H9 (cell line): ENCODE measurements at regions not wholly inside any gene's neighbourhood (a gene's known extent, or its start where the extent isn't known, plus 50 kb on each side); places are given as distances from the start of the nearest gene placed in this dataset.

Experiments
- DNase-seq: peaks from one replicate; pipeline ENCODE4 v3.0.0-alpha.2; 2017
- H2AFZ ChIP-seq: one replicate; pipeline ENCODE4 v1.6.1; 2013; ENCODE audit warnings: mild to moderate bottlenecking, low read length, control low read depth, moderate library complexity
- H2AK5ac ChIP-seq: 2 replicates; pipeline ENCODE4 v1.6.1; 2013; ENCODE audit warnings: low read length, control low read depth, mixed read lengths; ENCODE audit not compliant: insufficient read length
- H2BK120ac ChIP-seq: one replicate; pipeline ENCODE4 v1.6.1; 2013; ENCODE audit warnings: low read depth, mild to moderate bottlenecking, low read length, control low read depth, inconsistent platforms; ENCODE audit not compliant: poor library complexity, severe bottlenecking
- H2BK12ac ChIP-seq: 2 replicates; pipeline ENCODE4 v1.6.1; 2013; ENCODE audit warnings: low read length, control low read depth, mixed read lengths, low read depth; ENCODE audit not compliant: insufficient read length
- H2BK15ac ChIP-seq: 2 replicates; pipeline ENCODE4 v1.6.1; 2013; ENCODE audit warnings: low read depth, low read length, control low read depth
- H2BK20ac ChIP-seq: one replicate; pipeline ENCODE4 v1.6.1; 2013; ENCODE audit warnings: low read depth, mild to moderate bottlenecking, low read length, control low read depth, inconsistent platforms; ENCODE audit not compliant: poor library complexity, severe bottlenecking
- H2BK5ac ChIP-seq: 2 replicates; pipeline ENCODE4 v1.6.1; 2013; ENCODE audit warnings: low read length, control low read depth, mixed read lengths; ENCODE audit not compliant: insufficient read length
- H3K14ac ChIP-seq: 2 replicates; pipeline ENCODE4 v1.6.1; 2013; ENCODE audit warnings: low read length, control low read depth; ENCODE audit not compliant: insufficient read depth
- H3K18ac ChIP-seq: 2 replicates; pipeline ENCODE4 v1.6.1; 2013; ENCODE audit warnings: low read depth, mild to moderate bottlenecking, mixed read lengths, low read length, control low read depth; ENCODE audit not compliant: insufficient read length
- H3K23ac ChIP-seq: 2 replicates; pipeline ENCODE4 v1.6.1; 2013; ENCODE audit warnings: low read length, control low read depth, mixed read lengths, low read depth; ENCODE audit not compliant: insufficient read length
- H3K23me2 ChIP-seq: 2 replicates; pipeline ENCODE4 v1.6.1; 2013; ENCODE audit warnings: low read depth, mild to moderate bottlenecking, mixed read lengths, low read length, control low read depth; ENCODE audit not compliant: insufficient read length, poor library complexity, severe bottlenecking
- H3K27ac ChIP-seq: 2 replicates; pipeline ENCODE4 v1.5.1; 2013; ENCODE audit warnings: low read length, control low read depth, mixed read lengths, low read depth; ENCODE audit not compliant: insufficient read length
- H3K27me3 ChIP-seq: 2 replicates; pipeline ENCODE4 v1.6.1; 2013; ENCODE audit warnings: low read length, control low read depth, inconsistent platforms; ENCODE audit not compliant: insufficient read depth
- H3K4ac ChIP-seq: 2 replicates; pipeline ENCODE4 v1.6.1; 2013; ENCODE audit warnings: low read depth, mild to moderate bottlenecking, control low read depth, inconsistent platforms, low read length, moderate library complexity
- H3K4me1 ChIP-seq: 2 replicates; pipeline ENCODE4 v1.6.1; 2013; ENCODE audit warnings: low read length, control low read depth, inconsistent platforms; ENCODE audit not compliant: insufficient read depth
- H3K4me2 ChIP-seq: 2 replicates; pipeline ENCODE4 v1.6.1; 2013; ENCODE audit warnings: low read length, control low read depth, mixed read lengths; ENCODE audit not compliant: insufficient read length, insufficient read depth
- H3K56ac ChIP-seq: 2 replicates; pipeline ENCODE4 v1.6.1; 2013; ENCODE audit warnings: low read depth, mild to moderate bottlenecking, mixed read lengths, low read length, control low read depth; ENCODE audit not compliant: insufficient read length
- H3K79me1 ChIP-seq: 2 replicates; pipeline ENCODE4 v1.6.1; 2013; ENCODE audit warnings: low read depth, mild to moderate bottlenecking, moderate library complexity, low read length, control low read depth, inconsistent platforms; ENCODE audit not compliant: insufficient read depth, poor library complexity, severe bottlenecking
- H3K79me2 ChIP-seq: 2 replicates; pipeline ENCODE4 v1.6.1; 2013; ENCODE audit warnings: low read length, control low read depth, inconsistent platforms; ENCODE audit not compliant: insufficient read depth
- H3K9ac ChIP-seq: 2 replicates; pipeline ENCODE4 v1.6.1; 2013; ENCODE audit warnings: low read length, control low read depth, mixed read lengths; ENCODE audit not compliant: insufficient read length; ENCODE audit errors: extremely low read depth
- H3K9me3 ChIP-seq: one replicate; pipeline ENCODE4 v1.6.1; 2013; ENCODE audit warnings: low read depth, low read length, inconsistent platforms; ENCODE audit not compliant: control insufficient read depth
- H3T11ph ChIP-seq: one replicate; pipeline ENCODE4 v1.6.1; 2013; ENCODE audit warnings: mild to moderate bottlenecking, low read length, control low read depth, inconsistent platforms
- H4K20me1 ChIP-seq: one replicate; pipeline ENCODE4 v1.6.1; 2013; ENCODE audit not compliant: control insufficient read depth, insufficient read length, insufficient read depth
- H4K5ac ChIP-seq: 2 replicates; pipeline ENCODE4 v1.6.1; 2013; ENCODE audit warnings: low read depth, mild to moderate bottlenecking, mixed read lengths, low read length, control low read depth; ENCODE audit not compliant: insufficient read length
- H4K8ac ChIP-seq: replicated peaks from 2 replicates; pipeline ENCODE4 v1.6.1; 2013; ENCODE audit warnings: low read length, control low read depth, mixed read lengths, low read depth; ENCODE audit not compliant: insufficient read length
- H4K91ac ChIP-seq: 2 replicates; pipeline ENCODE4 v1.6.1; 2013; ENCODE audit warnings: low read depth, mild to moderate bottlenecking, moderate library complexity, mixed read lengths, low read length, control low read depth; ENCODE audit not compliant: insufficient read length
- H3K27ac Mint-ChIP-seq, 3 experiments: 2 replicates in 2 of 3; 3 replicates in 1 of 3; pipeline ENCODE4 v1.8.0; 2020 to 2021; ENCODE audit warnings: mixed read lengths in 3 of 3, mild to moderate bottlenecking in 1 of 3, moderate library complexity in 1 of 3
- H3K27me3 Mint-ChIP-seq: 2 replicates; pipeline ENCODE4 v1.8.0; 2021; ENCODE audit warnings: low read depth, mild to moderate bottlenecking, moderate library complexity, mixed read lengths
- H3K36me3 Mint-ChIP-seq, 3 experiments: 2 replicates in 2 of 3; 3 replicates in 1 of 3; pipeline ENCODE4 v1.8.0; 2020 to 2021; ENCODE audit warnings: low read depth in 3 of 3, mixed read lengths in 3 of 3; ENCODE audit not compliant: insufficient read depth in 1 of 3
- H3K4me1 Mint-ChIP-seq, 2 experiments: 2 replicates each; pipeline ENCODE4 v1.8.0; 2020; ENCODE audit warnings: mixed read lengths in 2 of 2
- H3K4me3 Mint-ChIP-seq, 2 experiments: 2 replicates in 1 of 2; 3 replicates in 1 of 2; pipeline ENCODE4 v1.8.0; 2020 to 2021; ENCODE audit warnings: mild to moderate bottlenecking in 2 of 2, mixed read lengths in 2 of 2, moderate library complexity in 1 of 2
- H3K9me3 Mint-ChIP-seq, 2 experiments: 2 replicates in 1 of 2; 3 replicates in 1 of 2; pipeline ENCODE4 v1.8.0; 2020; ENCODE audit warnings: mild to moderate bottlenecking in 2 of 2, mixed read lengths in 2 of 2, moderate library complexity in 1 of 2
- CTCF ChIP-seq: fragments of 200-600 bp; sonication (generic); conservative IDR thresholded peaks from 3 replicates; pipeline ENCODE4 v1.8.0; 2021; ENCODE audit warnings: antibody characterized with exemption, mild to moderate bottlenecking
- WGBS: extraction: QIAGEN DNeasy Blood & Tissue Kit; methylation state at CpG from one replicate; pipeline ENCODE4 v1.1.7; 2013; ENCODE audit warnings: missing lambda C conversion rate, low lambda C conversion rate, mixed read lengths; ENCODE audit not compliant: insufficient read length; ENCODE audit errors: extremely low coverage; 5-methylcytosine and 5-hydroxymethylcytosine counted together

DNA sequence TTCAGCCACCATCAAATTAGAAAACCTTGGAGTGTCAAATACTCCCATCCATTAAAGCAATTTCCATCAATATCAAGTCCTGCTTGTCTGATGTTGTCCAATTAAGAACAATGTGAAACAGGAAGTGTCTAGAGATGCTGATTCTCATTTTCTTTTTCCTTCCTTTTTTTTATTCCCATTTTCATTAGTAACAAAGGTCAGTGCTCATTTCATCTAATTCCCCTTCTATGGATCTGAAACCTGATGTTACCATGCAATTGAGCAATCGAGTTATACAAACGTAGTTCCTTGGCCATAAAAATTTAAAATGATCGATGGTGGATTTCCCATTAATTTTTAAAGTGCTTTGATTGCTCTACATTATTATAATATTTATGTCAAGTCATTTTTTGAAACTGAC is 330.6 kb upstream of the ZC3H12C start:
- no peak overlapping the region for H3K56ac ChIP-seq
- H3K9ac ChIP-seq: no peak overlapping the region
- no peak overlapping the region for H3K14ac ChIP-seq
- no peaks in the 10 kb centered on the region for H3K27me3 ChIP-seq
- no peak overlapping the region for H2AK5ac ChIP-seq
- no peak overlapping the region for H2BK15ac ChIP-seq
- Mint-ChIP-seq H3K36me3 (no peaks in the 10 kb centered on the region), H3K27me3 (no peaks in the 10 kb centered on the region), H3K4me1 (peaks cover 8 to 11% of the 10 kb centered on the region in 2 experiments), H3K27ac (no peak overlapping the region), H3K4me3 (no peak overlapping the region), H3K9me3 (peaks cover 0 to 3% of the 10 kb centered on the region in 2 experiments; a peak in 2 of 5 replicates)
- no peaks in the 10 kb centered on the region for H3K9me3 ChIP-seq
- WGBS: no CpG with 5 or more reads among the region's 3 CpGs
- H2BK5ac ChIP-seq: no peak overlapping the region
- no peak overlapping the region for H3K27ac ChIP-seq
- H3K18ac ChIP-seq: no peak overlapping the region
- H3K4ac ChIP-seq: no peak overlapping the region
- no peak for TF ChIP-seq CTCF
- DNase-seq: no peak
- H3K4me2 ChIP-seq: no peak overlapping the region
- H4K91ac ChIP-seq: no peak overlapping the region
- H3K79me1 ChIP-seq: no peaks in the 10 kb centered on the region
- no peak overlapping the region for H2AFZ ChIP-seq
- H2BK20ac ChIP-seq: no peak overlapping the region
- no peaks in the 10 kb centered on the region for H4K20me1 ChIP-seq
- H4K5ac ChIP-seq: no peak overlapping the region
- no peak overlapping the region for H3T11ph ChIP-seq
- H4K8ac ChIP-seq: no peak overlapping the region
- no peak overlapping the region for H2BK12ac ChIP-seq
- H2BK120ac ChIP-seq: no peak overlapping the region
- no peak overlapping the region for H3K23ac ChIP-seq
- no peaks in the 10 kb centered on the region for H3K23me2 ChIP-seq
- no peaks in the 10 kb centered on the region for H3K79me2 ChIP-seq
- H3K4me1 ChIP-seq: 0 out of 2 replicates have a peak, but pooled peaks cover 2% of the 10 kb centered on the region
